HepG2 (cell line): ENCODE measurements at regions not wholly inside any gene's neighbourhood (a gene's known extent, or its start where the extent isn't known, plus 50 kb on each side); places are given as distances from the start of the nearest gene placed in this dataset.
A peak's percentile ranks its signal among the peaks of the same experiment; 100 is the strongest.

Experiments
- ATAC-seq: fragments of 200-7000 bp; cut with Tn5 transposase; 3 replicates; pipeline ENCODE4 v1.9.1; 2020; ENCODE audit warnings: mild to moderate bottlenecking, moderate library complexity
- BruUV-seq: library from RNA; stranded (reverse); fragments of 400-500 nt; replicated peaks from 2 replicates; lab custom pipeline; 2021; lab: Mats Ljungman, UMichigan
- CTCF ChIA-PET: fragments of 300-600 bp; formaldehyde crosslinking; extraction: SDS; loops from one replicate; lab custom pipeline; 2021; ENCODE audit warnings: low total read pairs, inconsistent platforms, low intra/inter-chr PET ratio; lab: Yijun Ruan, JAX
- POLR2A ChIA-PET: fragments of 350-600 bp; sonication (Branson Sonifier 250); formaldehyde crosslinking; loops from one replicate; lab custom pipeline; 2020; ENCODE audit warnings: antibody characterized with exemption, inconsistent platforms; lab: Yijun Ruan, JAX
- DNase-seq: peaks from one replicate; pipeline ENCODE4 v3.0.0-alpha.2; 2015; ENCODE audit warnings: low spot score
- FAIRE-seq: peaks from 3 replicates; lab custom pipeline; 2011; peaks lifted over from hg19 to GRCh38; lab: Jason Lieb, UNC
- H2AFZ ChIP-seq: one replicate; pipeline ENCODE4 v1.6.1; 2011; ENCODE audit warnings: low read length, inconsistent platforms
- H3K27ac ChIP-seq: fragments of 300-600 bp; 3 replicates; pipeline ENCODE4 v1.8.0; 2011; ENCODE audit warnings: mixed run types, mild to moderate bottlenecking, mixed read lengths, low read length, inconsistent platforms; ENCODE audit not compliant: insufficient read depth; ENCODE audit errors: extremely low read length
- H3K27me3 ChIP-seq, 2 experiments: fragments of 200-600 bp in 1 of 2; 2 replicates in 1 of 2; 3 replicates in 1 of 2; pipeline versions ENCODE4 v1.6.0 to v1.8.0; 2011; ENCODE audit warnings: low read length in 2 of 2, mild to moderate bottlenecking in 2 of 2, moderate library complexity in 2 of 2, inconsistent platforms in 1 of 2; ENCODE audit not compliant: insufficient read depth in 2 of 2, control insufficient read depth in 1 of 2
- H3K36me3 ChIP-seq, 2 experiments: fragments of 200-600 bp in 1 of 2; replicated peaks in 1 of 2; 2 replicates in 1 of 2; 3 replicates in 1 of 2; pipeline versions ENCODE4 v1.5.1 to v1.8.0; 2011; ENCODE audit warnings: low read length in 2 of 2, inconsistent platforms in 1 of 2; ENCODE audit not compliant: insufficient read depth in 2 of 2, control insufficient read depth in 1 of 2
- H3K4me1 ChIP-seq: 2 replicates; pipeline ENCODE4 v1.5.1; 2012; ENCODE audit warnings: low read length, inconsistent platforms; ENCODE audit not compliant: insufficient read depth
- H3K4me2 ChIP-seq: 2 replicates; pipeline ENCODE4 v1.6.0; 2011; ENCODE audit warnings: low read depth, low read length, inconsistent platforms
- H3K4me3 ChIP-seq, 3 experiments: fragments of 200-600 bp in 1 of 3; sonication (generic), shearing (Covaris generic) in 1 of 3; replicated peaks in 1 of 3; 2 replicates each; pipeline ENCODE4 v1.5.1; 2011 to 2016; ENCODE audit warnings: low read length in 3 of 3, inconsistent platforms in 2 of 3, low read depth in 2 of 3, mild to moderate bottlenecking in 2 of 3, control low read depth in 1 of 3, mixed read lengths in 1 of 3; ENCODE audit not compliant: insufficient read depth in 1 of 3
- H3K79me2 ChIP-seq: one replicate; pipeline ENCODE4 v1.6.1; 2011; ENCODE audit warnings: low read length, inconsistent platforms; ENCODE audit not compliant: insufficient read depth
- H3K9ac ChIP-seq: 2 replicates; pipeline ENCODE4 v1.6.0; 2011; ENCODE audit warnings: mild to moderate bottlenecking, low read depth, low read length, inconsistent platforms; ENCODE audit not compliant: insufficient read depth
- H3K9me3 ChIP-seq: 2 replicates; pipeline ENCODE4 v1.5.1; 2012; ENCODE audit warnings: mild to moderate bottlenecking, low read length
- H4K20me1 ChIP-seq: 2 replicates; pipeline ENCODE4 v1.6.0; 2011; ENCODE audit warnings: inconsistent platforms, mild to moderate bottlenecking, low read length, moderate library complexity; ENCODE audit not compliant: insufficient read depth
- BHLHE40 ChIP-seq: IDR thresholded peaks from 2 replicates; pipeline ENCODE4 v1.6.1; 2011; ENCODE audit warnings: low read length, improper control_type of control experiment
- CEBPB ChIP-seq: IDR thresholded peaks from 2 replicates; pipeline ENCODE4 v1.6.1; 2011; ENCODE audit warnings: low read depth, low read length, improper control_type of control experiment, borderline replicate concordance
- FOXA3 ChIP-seq: IDR thresholded peaks from 2 replicates; pipeline ENCODE4 v1.6.1; 2016; ENCODE audit warnings: missing genetic modification reagents, missing compliant biosample characterization
- FOXP1 ChIP-seq, 2 experiments: fragments of 450-650 bp in 1 of 2; IDR thresholded peaks; 2 replicates each; pipeline ENCODE4 v1.6.1; 2017 to 2018; ENCODE audit warnings: antibody characterized with exemption in 1 of 2
- GABPB1 ChIP-seq: IDR thresholded peaks from 2 replicates; pipeline ENCODE4 v1.6.1; 2016; ENCODE audit warnings: mild to moderate bottlenecking, missing genetic modification reagents, moderate library complexity, missing compliant biosample characterization
- MED1 ChIP-seq: sonication (generic); formaldehyde crosslinking; IDR thresholded peaks from 2 replicates; pipeline ENCODE4 v1.4.0; 2020; ENCODE audit warnings: missing genetic modification reagents
- MEF2D ChIP-seq: sonication (generic); formaldehyde crosslinking; IDR thresholded peaks from 2 replicates; pipeline ENCODE4 v1.5.1; 2020; ENCODE audit warnings: mild to moderate bottlenecking, missing genetic modification reagents
- PRMT3 ChIP-seq: sonication (generic); formaldehyde crosslinking; IDR thresholded peaks from 2 replicates; pipeline ENCODE4 v1.8.1; 2022; ENCODE audit warnings: low read depth, mild to moderate bottlenecking, moderate library complexity, missing genetic modification reagents, borderline replicate concordance
- SCMH1 ChIP-seq: sonication (generic); formaldehyde crosslinking; IDR thresholded peaks from 2 replicates; pipeline ENCODE4 v1.9.0; 2021; ENCODE audit warnings: missing genetic modification reagents, mild to moderate bottlenecking, borderline replicate concordance
- SOX13 ChIP-seq, 3 experiments: fragments of 450-650 bp in 1 of 3; sonication (generic) in 1 of 3; formaldehyde crosslinking in 1 of 3; IDR thresholded peaks in 2 of 3; conservative IDR thresholded peaks in 1 of 3; 2 replicates each; pipeline versions ENCODE4 v1.5.0 to v1.6.1; 2016 to 2020; ENCODE audit warnings: antibody characterized with exemption in 1 of 3, mild to moderate bottlenecking in 1 of 3, missing compliant biosample characterization in 1 of 3, missing genetic modification reagents in 1 of 3, moderate library complexity in 1 of 3
- SOX5 ChIP-seq: IDR thresholded peaks from 2 replicates; pipeline ENCODE4 v1.6.1; 2016; ENCODE audit warnings: borderline replicate concordance
- SOX6 ChIP-seq, 2 experiments: fragments of 450-650 bp in 1 of 2; sonication (generic) in 1 of 2; formaldehyde crosslinking in 1 of 2; IDR thresholded peaks; 2 replicates each; pipeline versions ENCODE4 v1.4.0 to v1.6.1; 2017 to 2020; ENCODE audit warnings: antibody characterized with exemption in 1 of 2, mild to moderate bottlenecking in 1 of 2, missing genetic modification reagents in 1 of 2
- ZBTB8A ChIP-seq: sonication (generic); formaldehyde crosslinking; IDR thresholded peaks from 2 replicates; pipeline ENCODE4 v1.4.0; 2020; ENCODE audit warnings: mild to moderate bottlenecking, low read depth, missing genetic modification reagents, borderline replicate concordance
- ZNF326 ChIP-seq: sonication (generic); formaldehyde crosslinking; IDR thresholded peaks from 2 replicates; pipeline ENCODE4 v1.4.0; 2020; ENCODE audit warnings: missing genetic modification reagents, borderline replicate concordance
- ZNF383 ChIP-seq: sonication (generic); formaldehyde crosslinking; IDR thresholded peaks from 2 replicates; pipeline ENCODE4 v1.4.0; 2020; ENCODE audit warnings: missing genetic modification reagents, mild to moderate bottlenecking, borderline replicate concordance
- ZNF737 ChIP-seq: sonication (generic); formaldehyde crosslinking; IDR thresholded peaks from 2 replicates; pipeline ENCODE4 v1.5.0; 2020; ENCODE audit warnings: missing genetic modification reagents, mild to moderate bottlenecking, borderline replicate concordance
- WGBS: methylation state at CpG from one replicate; pipeline ENCODE4 v1.1.6; 2017; ENCODE audit warnings: low lambda C conversion rate; 5-methylcytosine and 5-hydroxymethylcytosine counted together
- in situ Hi-C: cut with HindIII; loops from 2 replicates; pipeline ENCODE4 v1.10.0; 2017; ENCODE audit warnings: low pct_unique_long_range_greater_than_20kb; ENCODE audit not compliant: extremely low pct_ligation_motif_present
- intact Hi-C: fragments of 100-400 bp; cut with micrococcal nuclease; formaldehyde crosslinking; loops from one replicate; pipeline ENCODE4 v1.10.0; 2022; ENCODE audit not compliant: unreplicated experiment
- TF ChIP-seq, protein P1 (sequence below): sonication (generic); formaldehyde crosslinking; conservative IDR thresholded peaks from 2 replicates; pipeline ENCODE4 v1.4.0; 2020; ENCODE audit warnings: missing genetic modification reagents
- TF ChIP-seq, protein P2 (sequence below): sonication (generic); formaldehyde crosslinking; IDR thresholded peaks from 2 replicates; pipeline ENCODE4 v1.9.0; 2021; ENCODE audit warnings: missing genetic modification reagents, borderline replicate concordance

DNA sequence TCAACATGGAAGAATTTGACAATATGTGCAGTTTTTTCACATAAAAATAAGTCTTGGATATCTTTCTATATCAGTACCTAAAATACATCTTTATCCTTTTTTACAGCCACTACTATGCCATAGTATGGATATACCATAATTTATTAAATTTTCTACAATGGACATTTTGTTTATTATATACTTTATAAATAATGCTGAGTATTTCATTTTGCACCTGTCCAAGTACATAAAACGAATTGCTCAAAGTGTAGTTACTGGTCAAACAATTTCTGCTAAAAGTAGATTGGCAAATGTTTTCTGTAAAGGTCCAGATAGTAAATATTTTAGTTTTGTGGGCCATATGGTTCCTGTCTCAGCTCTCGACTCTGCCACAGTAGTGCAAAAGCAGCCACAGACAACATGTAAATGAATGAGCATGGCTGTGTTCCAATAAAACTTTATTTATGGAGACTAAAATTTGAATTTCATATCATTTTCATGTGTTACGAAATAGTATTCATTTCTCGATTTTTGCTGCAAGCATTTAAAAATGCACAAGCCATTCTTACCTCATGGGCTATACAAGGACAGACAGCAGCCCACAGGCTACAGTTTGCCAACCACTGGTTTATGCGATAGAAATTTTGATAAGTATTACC is 96.9 kb upstream of the STEAP1B start (continued):
- TF ChIP-seq CEBPB (0 out of 2 replicates have a peak, but pooled peaks have one; percentile 2), ZNF383 (CRISPR knock-in tag) (no peak), ZNF326 (CRISPR knock-in tag) (no peak), MED1 (CRISPR knock-in tag) (no peak)

DNA sequence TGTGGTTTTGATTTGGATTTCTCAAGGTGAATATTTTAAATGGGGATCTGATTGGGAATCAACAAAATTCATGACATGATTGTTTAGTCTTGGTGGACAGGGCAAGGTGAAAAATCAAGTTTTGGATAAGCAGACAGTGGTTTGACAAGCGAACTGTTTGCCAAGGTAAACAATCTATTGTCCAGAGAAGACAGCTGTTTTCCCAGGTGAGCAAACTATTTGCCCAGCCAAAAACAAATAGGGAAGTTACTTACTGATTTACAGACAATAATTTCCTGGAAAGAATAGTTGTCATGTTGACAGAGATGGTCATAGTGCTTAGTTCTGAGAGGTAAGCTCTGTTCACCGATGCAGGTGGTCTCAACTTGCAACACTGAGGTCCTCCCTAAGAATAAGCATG is 94.0 kb upstream of the STEAP1B start:
- Histone ChIP-seq H3K27me3 (no peaks in the 10 kb centered on the region), H3K4me2 (no peak overlapping the region), H4K20me1 (no peaks in the 10 kb centered on the region), H3K27ac (no peak overlapping the region), H3K4me3 (no peak overlapping the region), H3K79me2 (no peaks in the 10 kb centered on the region), H3K9ac (no peak overlapping the region), H3K9me3 (no peaks in the 10 kb centered on the region), H3K36me3 (no peaks in the 10 kb centered on the region), H3K4me1 (no peaks in the 10 kb centered on the region), H2AFZ (no peak overlapping the region)
- CTCF ChIA-PET = no interaction called here
- intact Hi-C loops = no loop called here
- ATAC-seq (no peak), DNase-seq (peak; percentile 6), FAIRE-seq (no peak)
- WGBS = 36% methylated on average over 2 of the region's 2 CpGs
- no TSS peak for BruUV-seq
- POLR2A ChIA-PET = no interaction called here
- in situ Hi-C loops = no loop called here
- TF ChIP-seq ZBTB8A (CRISPR knock-in tag) (no peak), SOX6 (IDR thresholded peaks at IDR 0.05) (no peak), SOX6 (CRISPR knock-in tag; IDR thresholded peaks at IDR 0.05) (peak; percentile 67; the same call in 1 of the 2 replicates), MEF2D (CRISPR knock-in tag) (no peak), SOX13 (IDR thresholded peaks at IDR 0.05) (no peak), SOX13 (CRISPR knock-in tag; conservative IDR thresholded peaks at IDR 0.05 in 1 of 2, IDR thresholded peaks at IDR 0.05 in 1 of 2) (peak in 1 of 2 experiments; percentile 80; a peak in 2 of 4 replicates), SOX5 (CRISPR knock-in tag) (peak; percentile 61; the same call in 1 of the 2 replicates), FOXA3 (CRISPR knock-in tag) (0 out of 2 replicates have a peak, but pooled peaks have one; percentile 34), BHLHE40 (peak; percentile 79), ZNF737 (no peak), FOXP1 (IDR thresholded peaks at IDR 0.05) (no peak), FOXP1 (CRISPR knock-in tag; IDR thresholded peaks at IDR 0.05) (peak; percentile 49; the same call in 1 of the 2 replicates), PRMT3 (CRISPR knock-in tag) (no peak), SCMH1 (no peak), GABPB1 (CRISPR knock-in tag) (no peak)
- TF ChIP-seq, protein P1, sequence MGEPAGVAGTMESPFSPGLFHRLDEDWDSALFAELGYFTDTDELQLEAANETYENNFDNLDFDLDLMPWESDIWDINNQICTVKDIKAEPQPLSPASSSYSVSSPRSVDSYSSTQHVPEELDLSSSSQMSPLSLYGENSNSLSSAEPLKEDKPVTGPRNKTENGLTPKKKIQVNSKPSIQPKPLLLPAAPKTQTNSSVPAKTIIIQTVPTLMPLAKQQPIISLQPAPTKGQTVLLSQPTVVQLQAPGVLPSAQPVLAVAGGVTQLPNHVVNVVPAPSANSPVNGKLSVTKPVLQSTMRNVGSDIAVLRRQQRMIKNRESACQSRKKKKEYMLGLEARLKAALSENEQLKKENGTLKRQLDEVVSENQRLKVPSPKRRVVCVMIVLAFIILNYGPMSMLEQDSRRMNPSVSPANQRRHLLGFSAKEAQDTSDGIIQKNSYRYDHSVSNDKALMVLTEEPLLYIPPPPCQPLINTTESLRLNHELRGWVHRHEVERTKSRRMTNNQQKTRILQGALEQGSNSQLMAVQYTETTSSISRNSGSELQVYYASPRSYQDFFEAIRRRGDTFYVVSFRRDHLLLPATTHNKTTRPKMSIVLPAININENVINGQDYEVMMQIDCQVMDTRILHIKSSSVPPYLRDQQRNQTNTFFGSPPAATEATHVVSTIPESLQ (CRISPR knock-in tag) = no peak
- TF ChIP-seq, protein P2, sequence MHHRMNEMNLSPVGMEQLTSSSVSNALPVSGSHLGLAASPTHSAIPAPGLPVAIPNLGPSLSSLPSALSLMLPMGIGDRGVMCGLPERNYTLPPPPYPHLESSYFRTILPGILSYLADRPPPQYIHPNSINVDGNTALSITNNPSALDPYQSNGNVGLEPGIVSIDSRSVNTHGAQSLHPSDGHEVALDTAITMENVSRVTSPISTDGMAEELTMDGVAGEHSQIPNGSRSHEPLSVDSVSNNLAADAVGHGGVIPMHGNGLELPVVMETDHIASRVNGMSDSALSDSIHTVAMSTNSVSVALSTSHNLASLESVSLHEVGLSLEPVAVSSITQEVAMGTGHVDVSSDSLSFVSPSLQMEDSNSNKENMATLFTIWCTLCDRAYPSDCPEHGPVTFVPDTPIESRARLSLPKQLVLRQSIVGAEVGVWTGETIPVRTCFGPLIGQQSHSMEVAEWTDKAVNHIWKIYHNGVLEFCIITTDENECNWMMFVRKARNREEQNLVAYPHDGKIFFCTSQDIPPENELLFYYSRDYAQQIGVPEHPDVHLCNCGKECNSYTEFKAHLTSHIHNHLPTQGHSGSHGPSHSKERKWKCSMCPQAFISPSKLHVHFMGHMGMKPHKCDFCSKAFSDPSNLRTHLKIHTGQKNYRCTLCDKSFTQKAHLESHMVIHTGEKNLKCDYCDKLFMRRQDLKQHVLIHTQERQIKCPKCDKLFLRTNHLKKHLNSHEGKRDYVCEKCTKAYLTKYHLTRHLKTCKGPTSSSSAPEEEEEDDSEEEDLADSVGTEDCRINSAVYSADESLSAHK (CRISPR knock-in tag) = no peak
